Karpas-422 (cell line): ENCODE measurements at regions not wholly inside any gene's neighbourhood (a gene's known extent, or its start where the extent isn't known, plus 50 kb on each side); places are given as distances from the start of the nearest gene placed in this dataset.
"Not testable (repeated sequence)": the region's sequence is repeated elsewhere in the genome, so short reads cannot be mapped to it uniquely, and the experiment has no call there.

Experiments
- DNase-seq: peaks from one replicate; pipeline ENCODE4 v3.0.0-alpha.2; 2015
- H2AFZ ChIP-seq: fragments of 200-600 bp; sonication (generic); 2 replicates; pipeline ENCODE4 v1.6.1; 2014; ENCODE audit warnings: antibody characterized with exemption, low read length, mixed read lengths
- H3K27ac ChIP-seq: fragments of 200-600 bp; sonication (generic); 2 replicates; pipeline ENCODE4 v1.5.1; 2014; ENCODE audit warnings: mild to moderate bottlenecking, low read length, moderate library complexity
- H3K27me3 ChIP-seq: fragments of 200-600 bp; sonication (generic); 2 replicates; pipeline ENCODE4 v1.6.1; 2014; ENCODE audit warnings: low read length, mixed read lengths
- H3K36me3 ChIP-seq: fragments of 200-600 bp; sonication (generic); 2 replicates; pipeline ENCODE4 v1.6.1; 2014; ENCODE audit warnings: low read length, mixed read lengths; ENCODE audit not compliant: insufficient read depth
- H3K4me1 ChIP-seq: fragments of 200-600 bp; sonication (generic); 2 replicates; pipeline ENCODE4 v1.6.1; 2014; ENCODE audit warnings: mild to moderate bottlenecking, low read length, mixed read lengths
- H3K4me2 ChIP-seq: fragments of 200-600 bp; sonication (generic); 2 replicates; pipeline ENCODE4 v1.6.1; 2014; ENCODE audit warnings: low read length, low read depth, mild to moderate bottlenecking; ENCODE audit not compliant: poor library complexity, severe bottlenecking
- H3K4me3 ChIP-seq: fragments of 200-600 bp; sonication (generic); 2 replicates; pipeline ENCODE4 v1.5.1; 2014; ENCODE audit warnings: mild to moderate bottlenecking, antibody characterized with exemption, low read length, mixed read lengths
- H3K79me2 ChIP-seq: fragments of 200-600 bp; sonication (generic); 2 replicates; pipeline ENCODE4 v1.6.1; 2014; ENCODE audit warnings: mild to moderate bottlenecking, low read length, mixed read lengths
- H3K9ac ChIP-seq: fragments of 200-600 bp; sonication (generic); 2 replicates; pipeline ENCODE4 v1.6.0; 2014; ENCODE audit warnings: low read length
- H3K9me2 ChIP-seq: fragments of 200-600 bp; sonication (generic), shearing (Covaris generic); replicated peaks from 2 replicates; pipeline ENCODE4 v1.6.0; 2014; ENCODE audit warnings: mild to moderate bottlenecking, low read length, moderate library complexity; ENCODE audit not compliant: insufficient read depth
- H3K9me3 ChIP-seq: fragments of 300-700, 200-600 bp; sonication (generic); 2 replicates; pipeline ENCODE4 v1.6.1; 2014; ENCODE audit warnings: low read length, mixed read lengths
- H4K20me1 ChIP-seq: fragments of 200-600 bp; sonication (generic); 2 replicates; pipeline ENCODE4 v1.6.1; 2014; ENCODE audit warnings: mild to moderate bottlenecking, antibody characterized with exemption, low read length, low read depth; ENCODE audit not compliant: insufficient read depth

DNA sequence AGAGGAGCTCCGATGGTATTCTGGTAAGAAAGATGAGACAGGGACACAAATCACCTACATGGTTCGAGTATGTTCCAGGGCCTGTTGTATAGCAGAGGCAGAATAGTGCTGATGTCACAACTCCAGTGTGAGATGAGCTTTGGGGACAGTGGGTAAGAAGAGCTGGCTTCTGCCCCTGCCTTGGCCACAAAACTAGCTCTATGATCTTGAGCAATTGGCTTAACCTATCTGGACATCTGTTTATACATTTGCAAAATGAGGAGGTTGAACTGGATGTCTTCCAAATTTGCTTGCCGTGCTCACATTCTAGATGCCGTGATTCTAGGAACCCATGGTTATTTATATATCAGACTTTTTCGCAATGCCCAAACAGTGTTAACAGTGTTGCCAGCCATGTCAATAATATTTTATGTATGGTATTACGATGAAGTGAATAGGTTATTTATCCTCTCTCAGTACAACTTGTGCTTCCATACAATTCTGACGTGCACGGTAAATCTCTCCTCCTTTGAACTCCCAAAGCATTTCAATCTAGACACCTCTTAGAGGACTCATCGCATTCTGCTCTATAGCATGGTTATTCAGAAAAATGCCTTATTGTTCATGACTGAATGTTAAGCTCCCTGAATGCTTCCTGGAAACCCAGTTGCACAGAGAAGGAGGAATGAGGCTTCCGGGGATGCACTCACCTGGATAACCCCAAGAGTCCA lies 316.0 kb downstream of the FOXO1 start:
- Histone ChIP-seq H3K4me1 (no peaks in the 10 kb centered on the region), H3K36me3 (no peaks in the 10 kb centered on the region), H3K4me2 (no peak overlapping the region), H3K9me2 (no peaks in the 10 kb centered on the region), H3K27me3 (no peaks in the 10 kb centered on the region), H4K20me1 (no peaks in the 10 kb centered on the region), H3K4me3 (no peak overlapping the region), H3K27ac (no peak overlapping the region), H3K9ac (no peak overlapping the region), H3K9me3 (no peaks in the 10 kb centered on the region), H2AFZ (no peak overlapping the region), H3K79me2 (no peaks in the 10 kb centered on the region)
- DNase-seq: no peak

DNA sequence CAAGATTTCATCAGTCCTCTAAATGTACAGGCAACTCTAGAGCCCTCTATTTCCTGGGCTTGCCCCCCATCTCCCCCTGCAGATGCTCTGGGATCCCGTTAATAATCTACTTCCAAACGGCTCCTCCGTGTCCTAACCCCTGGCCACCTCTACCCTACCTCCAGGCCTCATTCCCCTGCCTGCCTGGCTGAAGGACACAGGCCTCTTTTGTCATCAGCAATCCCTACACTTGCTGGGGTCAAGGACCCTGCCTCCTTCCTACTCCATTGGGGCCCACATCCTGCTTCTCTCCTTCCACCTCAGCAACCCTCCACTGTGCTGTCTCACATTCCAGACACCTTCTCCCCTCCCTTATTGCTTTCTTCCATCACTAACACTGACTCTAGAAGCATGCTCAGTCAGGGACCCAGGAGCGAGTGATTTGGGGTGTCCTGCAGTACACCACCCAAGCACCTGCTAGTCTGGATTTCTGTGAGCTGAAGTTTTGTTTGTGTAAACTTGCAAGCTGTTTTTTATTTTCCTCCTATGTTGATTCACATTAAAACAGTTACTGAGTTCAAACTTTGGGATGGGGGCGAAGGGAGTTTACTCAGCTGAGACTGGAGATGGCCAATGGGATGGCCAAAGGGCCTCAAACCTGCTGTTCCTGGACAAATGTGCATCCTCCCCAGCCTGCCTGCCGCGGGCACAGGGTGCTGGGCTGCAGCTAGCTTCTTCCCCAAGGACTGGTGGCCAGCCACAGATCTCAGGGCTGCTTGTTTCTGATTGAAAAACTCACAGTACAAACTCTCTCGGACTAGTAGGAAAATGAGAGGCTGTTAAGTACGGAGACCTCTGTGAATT lies 314.7 kb downstream of the FOXO1 start:
- Histone ChIP-seq H2AFZ (no peak overlapping the region), H3K27me3 (no peaks in the 10 kb centered on the region), H3K36me3 (no peaks in the 10 kb centered on the region), H3K79me2 (no peaks in the 10 kb centered on the region), H3K9ac (no peak overlapping the region), H3K9me3 (no peaks in the 10 kb centered on the region), H3K9me2 (no peaks in the 10 kb centered on the region), H3K4me1 (no peaks in the 10 kb centered on the region), H3K4me3 (no peak overlapping the region), H4K20me1 (no peaks in the 10 kb centered on the region), H3K4me2 (no peak overlapping the region), H3K27ac (no peak overlapping the region)
- DNase-seq: no peak

DNA sequence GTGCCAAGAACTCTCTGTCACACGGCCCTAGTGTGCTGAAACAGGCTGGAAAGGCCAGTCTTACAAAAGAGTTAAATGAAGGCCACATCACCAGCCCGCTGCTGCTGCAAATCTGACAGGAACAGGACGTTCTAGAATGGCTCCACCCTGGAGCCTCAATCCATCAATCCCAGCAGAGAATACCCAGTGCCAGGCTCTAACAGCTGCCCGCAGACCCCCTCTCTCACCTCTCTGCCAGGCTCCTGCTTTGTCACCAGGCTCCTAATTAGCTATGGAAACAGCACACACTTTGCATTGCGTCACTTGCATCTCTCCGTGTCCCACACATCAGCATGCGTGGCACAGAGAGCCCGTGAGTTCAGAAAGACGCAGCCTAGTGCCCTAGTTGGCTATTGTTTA lies 314.1 kb downstream of the FOXO1 start:
- DNase-seq: no peak
- Histone ChIP-seq H2AFZ (no peak overlapping the region), H4K20me1 (no peaks in the 10 kb centered on the region), H3K4me1 (no peaks in the 10 kb centered on the region), H3K27me3 (no peaks in the 10 kb centered on the region), H3K9ac (no peak overlapping the region), H3K4me3 (no peak overlapping the region), H3K4me2 (no peak overlapping the region), H3K36me3 (no peaks in the 10 kb centered on the region), H3K9me2 (no peaks in the 10 kb centered on the region), H3K27ac (no peak overlapping the region), H3K79me2 (no peaks in the 10 kb centered on the region), H3K9me3 (no peaks in the 10 kb centered on the region)

DNA sequence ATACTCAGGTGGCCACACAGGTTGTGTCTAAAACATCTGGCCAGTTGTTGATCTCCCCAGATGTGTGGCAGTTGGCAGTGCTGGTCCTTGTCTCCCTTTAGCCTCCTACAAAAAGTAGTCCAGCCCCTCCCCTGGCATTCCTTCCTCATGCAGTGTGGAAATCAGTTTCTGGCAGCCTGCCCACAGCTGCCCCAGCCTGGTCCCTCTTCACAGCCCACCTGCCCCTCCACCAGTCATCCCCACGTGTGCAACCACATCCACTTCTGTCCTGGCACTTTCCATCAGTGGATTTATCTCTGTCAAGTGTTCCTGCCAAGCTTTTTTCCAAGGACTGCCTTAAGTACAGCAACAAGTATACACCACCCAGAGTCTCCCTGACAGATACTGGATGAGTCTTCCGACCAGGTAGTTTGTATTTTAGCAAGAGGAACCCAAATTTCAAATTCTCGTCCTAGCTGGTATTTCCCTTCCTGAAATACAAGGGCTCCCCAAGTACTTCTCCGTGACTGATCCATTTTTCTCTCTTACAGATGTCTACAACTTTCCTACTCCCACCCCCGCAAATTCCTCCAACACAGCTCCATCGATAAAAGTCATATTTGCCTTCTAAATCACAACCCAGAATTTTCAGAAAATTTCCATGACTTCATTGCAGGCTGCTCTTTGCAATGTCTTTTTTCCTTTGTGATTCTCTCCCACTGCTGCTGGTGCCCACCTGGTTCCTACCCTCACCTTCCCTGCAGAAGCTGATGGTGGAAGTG lies 313.5 kb downstream of the FOXO1 start:
- Histone ChIP-seq H3K9ac (no peak overlapping the region), H2AFZ (no peak overlapping the region), H3K9me2 (no peaks in the 10 kb centered on the region), H3K27me3 (no peaks in the 10 kb centered on the region), H3K79me2 (no peaks in the 10 kb centered on the region), H3K4me3 (no peak overlapping the region), H3K36me3 (no peaks in the 10 kb centered on the region), H3K9me3 (no peaks in the 10 kb centered on the region), H4K20me1 (no peaks in the 10 kb centered on the region), H3K4me1 (no peaks in the 10 kb centered on the region), H3K27ac (no peak overlapping the region), H3K4me2 (no peak overlapping the region)
- no peak for DNase-seq

DNA sequence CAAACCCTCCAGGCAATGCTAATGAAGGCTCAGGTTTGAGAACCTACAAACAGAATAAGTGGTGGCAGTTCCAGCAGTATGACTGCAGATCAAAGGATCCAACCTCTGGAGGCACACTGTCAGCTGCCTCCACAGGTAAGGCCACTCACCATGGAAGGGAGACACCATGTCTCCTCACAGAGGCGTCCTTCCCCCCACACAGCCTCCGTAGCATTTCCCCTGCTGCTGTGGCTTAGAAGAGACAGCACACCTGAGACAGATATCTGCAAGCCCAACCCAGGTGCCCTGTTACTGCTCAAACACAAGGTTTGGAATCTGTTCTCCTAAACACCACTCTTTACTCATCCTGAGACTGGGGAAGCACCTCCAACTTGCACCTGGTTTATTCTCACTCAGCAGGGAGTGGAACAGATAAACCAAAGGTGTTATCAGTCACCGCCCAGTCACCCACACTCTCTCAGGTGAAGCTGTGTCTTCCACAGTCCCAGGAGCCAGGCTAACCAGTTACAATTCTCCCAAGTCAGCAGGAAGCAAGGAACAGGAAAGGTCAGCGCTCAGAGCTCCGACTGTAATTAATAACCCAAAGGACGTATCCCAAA lies 311.2 kb downstream of the FOXO1 start:
- Histone ChIP-seq H3K4me1 (no peaks in the 10 kb centered on the region), H3K36me3 (no peaks in the 10 kb centered on the region), H2AFZ (no peak overlapping the region), H3K4me3 (no peak overlapping the region), H3K9ac (no peak overlapping the region), H3K4me2 (no peak overlapping the region), H4K20me1 (no peaks in the 10 kb centered on the region), H3K27me3 (no peaks in the 10 kb centered on the region), H3K27ac (no peak overlapping the region), H3K9me3 (no peaks in the 10 kb centered on the region), H3K9me2 (no peaks in the 10 kb centered on the region), H3K79me2 (no peaks in the 10 kb centered on the region)
- no peak for DNase-seq

DNA sequence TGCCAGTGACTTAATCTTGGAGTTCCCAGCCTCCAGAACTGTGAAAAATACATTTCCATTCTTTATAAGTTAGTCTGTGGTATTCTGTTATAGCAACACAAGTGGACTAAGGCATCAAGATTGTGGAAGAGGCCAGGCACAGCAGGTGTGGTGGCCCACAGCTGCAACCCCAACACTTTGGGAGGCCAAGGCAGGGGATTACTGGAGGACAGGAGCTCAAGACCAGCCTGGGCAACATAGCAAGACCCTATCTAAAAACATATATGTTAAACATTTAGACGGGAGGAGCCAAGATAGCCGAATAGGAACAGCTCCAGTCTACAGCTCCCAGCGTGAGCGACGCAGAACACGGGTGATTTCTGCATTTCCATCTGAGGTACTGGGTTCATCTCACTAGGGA lies 310.4 kb downstream of the FOXO1 start:
- H3K9me2 ChIP-seq: no peaks in the 10 kb centered on the region
- H2AFZ ChIP-seq: no peak overlapping the region
- DNase-seq: no peak
- H3K9me3 ChIP-seq: no peaks in the 10 kb centered on the region
- no peak overlapping the region for H3K4me2 ChIP-seq
- no peaks in the 10 kb centered on the region for H3K4me1 ChIP-seq
- H3K79me2 ChIP-seq: no peaks in the 10 kb centered on the region
- no peaks in the 10 kb centered on the region for H3K27me3 ChIP-seq
- no peak overlapping the region for H3K27ac ChIP-seq
- H3K9ac ChIP-seq: no peak overlapping the region
- no peaks in the 10 kb centered on the region for H3K36me3 ChIP-seq
- H3K4me3 ChIP-seq: no peak overlapping the region
- H4K20me1 ChIP-seq: no peaks in the 10 kb centered on the region

DNA sequence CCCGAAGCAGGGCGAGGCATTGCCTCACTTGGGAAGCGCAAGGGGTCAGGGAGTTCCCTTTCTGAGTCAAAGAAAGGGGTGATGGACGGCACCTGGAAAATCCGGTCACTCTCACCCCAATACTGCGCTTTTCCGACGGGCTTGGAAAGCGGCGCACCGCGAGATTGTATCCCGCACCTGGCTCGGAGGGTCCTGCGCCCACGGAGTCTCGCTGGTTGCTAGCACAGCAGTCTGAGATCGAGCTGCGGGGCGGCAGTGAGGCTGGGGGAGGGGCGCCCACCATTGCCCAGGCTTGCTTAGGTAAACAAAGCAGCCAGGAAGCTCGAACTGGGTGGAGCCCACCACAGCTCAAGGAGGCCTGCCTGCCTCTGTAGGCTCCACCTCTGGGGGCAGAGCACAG lies 310.0 kb downstream of the FOXO1 start:
- H3K9me3 ChIP-seq, H3K9ac ChIP-seq, H3K27ac ChIP-seq, H3K36me3 ChIP-seq, DNase-seq, H2AFZ ChIP-seq, H3K4me3 ChIP-seq, H3K4me2 ChIP-seq, H3K27me3 ChIP-seq, H3K9me2 ChIP-seq, H4K20me1 ChIP-seq, H3K79me2 ChIP-seq, H3K4me1 ChIP-seq: not testable (repeated sequence)

DNA sequence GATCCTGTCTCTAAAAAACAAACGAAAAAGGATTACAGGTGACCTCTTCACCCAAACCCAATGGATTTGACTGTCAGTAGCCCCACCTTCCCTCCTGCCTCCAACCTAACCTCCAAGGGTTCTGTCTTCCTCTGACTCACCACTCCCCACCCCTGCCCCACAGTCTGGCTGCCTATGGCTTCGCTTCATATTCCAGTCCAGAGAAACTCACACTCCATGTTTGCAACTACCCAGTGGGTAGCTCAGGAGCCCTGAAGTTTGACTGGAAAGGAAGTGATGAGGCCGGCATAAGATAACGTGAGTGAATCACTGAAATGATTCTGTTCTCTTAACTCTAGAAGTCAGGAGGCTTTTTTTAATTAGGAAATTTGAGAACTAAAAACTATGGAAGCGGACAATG lies 303.9 kb downstream of the FOXO1 start:
- no peaks in the 10 kb centered on the region for H4K20me1 ChIP-seq
- no peak overlapping the region for H3K9ac ChIP-seq
- H3K9me2 ChIP-seq: no peaks in the 10 kb centered on the region
- H3K4me2 ChIP-seq: no peak overlapping the region
- no peak overlapping the region for H3K4me3 ChIP-seq
- no peaks in the 10 kb centered on the region for H3K9me3 ChIP-seq
- H3K27ac ChIP-seq: no peak overlapping the region
- no peaks in the 10 kb centered on the region for H3K79me2 ChIP-seq
- no peaks in the 10 kb centered on the region for H3K27me3 ChIP-seq
- H3K4me1 ChIP-seq: peaks cover 14% of the 10 kb centered on the region
- H3K36me3 ChIP-seq: no peaks in the 10 kb centered on the region
- H2AFZ ChIP-seq: no peak overlapping the region
- no peak for DNase-seq
